ENCODE measurements at regions not wholly inside any gene's neighbourhood (a gene's known extent, or its start where the extent isn't known, plus 50 kb on each side); places are given as distances from the start of the nearest gene placed in this dataset.
"Not testable (repeated sequence)": the region's sequence is repeated elsewhere in the genome, so short reads cannot be mapped to it uniquely, and the experiment has no call there.

DNA sequence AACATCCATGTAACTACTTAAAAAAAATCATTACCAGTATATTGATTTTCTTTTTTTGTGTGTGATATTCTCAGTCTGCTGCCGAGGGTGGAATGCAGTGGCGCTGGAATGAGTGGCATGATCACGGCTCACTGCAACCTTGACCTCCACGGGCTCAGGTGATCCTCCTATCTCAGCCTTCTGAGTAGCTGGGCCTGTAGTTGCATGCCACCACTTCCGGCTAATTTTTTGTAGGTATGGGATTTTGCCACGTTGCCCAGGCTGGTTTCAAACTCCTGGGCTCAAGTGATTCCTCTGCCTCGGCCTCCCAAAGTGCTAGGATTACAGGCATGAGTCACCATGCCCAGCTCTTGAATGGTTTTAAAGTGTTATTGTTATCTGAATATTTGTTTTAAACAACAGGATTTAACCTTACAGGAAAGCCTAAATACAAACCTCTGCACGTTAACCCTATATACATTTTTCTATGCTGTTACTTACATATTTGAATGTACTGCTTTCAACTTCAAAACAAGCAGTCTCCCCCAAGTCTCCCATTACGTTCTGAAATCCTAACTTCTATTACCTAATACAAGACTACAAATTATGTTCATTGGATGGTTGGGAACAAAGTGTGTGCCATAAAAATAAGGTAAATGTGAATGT is 61.7 kb downstream of the KPNA2 start:
- ATAC-seq (replicated peaks; ENCODE audit: extremely low read depth, poor library complexity, severe bottlenecking) (no peak), DNase-seq (ENCODE audit: low spot score in 2 of 2) (no peak)
- H3K9me3 Mint-ChIP-seq: no peaks in the 10 kb centered on the region
- peaks cover 9% of the 10 kb centered on the region for H3K36me3 Mint-ChIP-seq (ENCODE audit: insufficient read depth)
- no peak overlapping the region for H3K4me3 Mint-ChIP-seq
- H3K4me1 Mint-ChIP-seq: peaks cover 10% of the 10 kb centered on the region
- no peak overlapping the region for H3K27ac Mint-ChIP-seq (ENCODE audit: low read depth)
- no peaks in the 10 kb centered on the region for H3K27me3 Mint-ChIP-seq

- not testable (repeated sequence) for H3K4me3 Mint-ChIP-seq; H3K27me3 Mint-ChIP-seq; H3K9me3 Mint-ChIP-seq; DNase-seq (ENCODE audit: low spot score in 2 of 2); H3K27ac Mint-ChIP-seq (ENCODE audit: low read depth); ATAC-seq (replicated peaks; ENCODE audit: extremely low read depth, poor library complexity, severe bottlenecking)
- Mint-ChIP-seq H3K36me3 (ENCODE audit: insufficient read depth) (peaks cover 12% of the 10 kb centered on the region), H3K4me1 (peaks cover 30% of the 10 kb centered on the region)
Observed at GRCh38 chr17:68099341-68099753, 63.8 kb downstream of the KPNA2 start.

GRCh38 chr17:68100000-68100641 is 64.6 kb downstream of the KPNA2 start:
- H3K9me3 Mint-ChIP-seq: no peaks in the 10 kb centered on the region
- peaks cover 34% of the 10 kb centered on the region for H3K4me1 Mint-ChIP-seq
- H3K4me3 Mint-ChIP-seq: peak overlapping the region; percentile 94
- no peak overlapping the region for H3K27ac Mint-ChIP-seq (ENCODE audit: low read depth)
- no peaks in the 10 kb centered on the region for H3K27me3 Mint-ChIP-seq
- peaks cover 12% of the 10 kb centered on the region for H3K36me3 Mint-ChIP-seq (ENCODE audit: insufficient read depth)
- DNase-seq (ENCODE audit: low spot score in 2 of 2) (no peak), ATAC-seq (replicated peaks; ENCODE audit: extremely low read depth, poor library complexity, severe bottlenecking) (no peak)

- DNase-seq (ENCODE audit: low spot score in 2 of 2): peak; percentile 38 to 41
- H3K4me1 Mint-ChIP-seq: peaks cover 40% of the 10 kb centered on the region
- peak overlapping the region; percentile 94 for H3K27ac Mint-ChIP-seq (ENCODE audit: low read depth)
- ATAC-seq (replicated peaks; ENCODE audit: extremely low read depth, poor library complexity, severe bottlenecking): peak; percentile 62
- peak overlapping the region; percentile 94 for H3K4me3 Mint-ChIP-seq
- H3K27me3 Mint-ChIP-seq: no peaks in the 10 kb centered on the region
- H3K36me3 Mint-ChIP-seq (ENCODE audit: insufficient read depth): peaks cover 12% of the 10 kb centered on the region
- no peaks in the 10 kb centered on the region for H3K9me3 Mint-ChIP-seq
Observed at GRCh38 chr17:68101075-68101986, 65.8 kb downstream of the KPNA2 start.

GRCh38 chr17:68101987-68102314 is 66.4 kb downstream of the KPNA2 start:
- H3K4me3 Mint-ChIP-seq: peak overlapping the region; percentile 94
- H3K27ac Mint-ChIP-seq (ENCODE audit: low read depth): peak overlapping the region; percentile 94
- ATAC-seq (replicated peaks; ENCODE audit: extremely low read depth, poor library complexity, severe bottlenecking) (no peak), DNase-seq (ENCODE audit: low spot score in 2 of 2) (no peak)
- H3K36me3 Mint-ChIP-seq (ENCODE audit: insufficient read depth): peaks cover 12% of the 10 kb centered on the region
- H3K9me3 Mint-ChIP-seq: no peaks in the 10 kb centered on the region
- H3K4me1 Mint-ChIP-seq: peaks cover 46% of the 10 kb centered on the region
- no peaks in the 10 kb centered on the region for H3K27me3 Mint-ChIP-seq

DNA sequence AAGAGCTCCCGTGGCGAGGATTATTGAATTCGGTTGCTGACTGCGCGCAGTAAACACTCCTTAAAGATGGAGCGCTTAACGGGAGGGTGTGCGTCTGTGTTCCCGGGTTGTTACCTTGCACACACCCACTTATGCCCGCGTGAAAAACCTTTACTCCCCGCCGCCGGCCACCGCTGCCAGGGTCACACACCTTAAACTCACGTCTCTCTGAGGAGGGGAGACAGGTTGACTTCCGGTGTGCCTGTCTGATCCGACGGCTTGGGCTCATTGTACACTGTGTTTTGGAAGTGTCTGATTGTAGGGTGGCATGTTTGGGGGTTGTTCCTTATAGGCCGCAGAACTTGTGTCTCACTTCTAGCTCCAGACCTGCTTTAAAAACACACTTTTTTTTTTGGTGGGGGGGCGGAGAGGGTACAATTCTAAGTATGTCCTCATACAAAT is 66.8 kb downstream of the KPNA2 start:
- Mint-ChIP-seq H3K9me3 (no peaks in the 10 kb centered on the region), H3K27ac (ENCODE audit: low read depth) (peak overlapping the region; percentile 94), H3K27me3 (no peaks in the 10 kb centered on the region), H3K36me3 (ENCODE audit: insufficient read depth) (peaks cover 12% of the 10 kb centered on the region), H3K4me3 (peak overlapping the region; percentile 94), H3K4me1 (peaks cover 50% of the 10 kb centered on the region)
- ATAC-seq (replicated peaks; ENCODE audit: extremely low read depth, poor library complexity, severe bottlenecking): peak; percentile 42
- DNase-seq (ENCODE audit: low spot score in 2 of 2): no peak

- Mint-ChIP-seq H3K27ac (ENCODE audit: low read depth) (peak overlapping the region; percentile 71), H3K9me3 (no peaks in the 10 kb centered on the region), H3K36me3 (ENCODE audit: insufficient read depth) (peaks cover 12% of the 10 kb centered on the region), H3K4me3 (peak overlapping the region; percentile 94), H3K27me3 (no peaks in the 10 kb centered on the region), H3K4me1 (peaks cover 53% of the 10 kb centered on the region)
- DNase-seq (ENCODE audit: low spot score in 2 of 2) (no peak), ATAC-seq (replicated peaks; ENCODE audit: extremely low read depth, poor library complexity, severe bottlenecking) (no peak)
Observed at GRCh38 chr17:68103148-68103547, 67.6 kb downstream of the KPNA2 start.

GRCh38 chr17:68106085-68106484 is 70.5 kb downstream of the KPNA2 start:
- no peaks in the 10 kb centered on the region for H3K27me3 Mint-ChIP-seq
- peaks cover 11% of the 10 kb centered on the region for H3K36me3 Mint-ChIP-seq (ENCODE audit: insufficient read depth)
- ATAC-seq (replicated peaks; ENCODE audit: extremely low read depth, poor library complexity, severe bottlenecking): no peak
- no peaks in the 10 kb centered on the region for H3K9me3 Mint-ChIP-seq
- DNase-seq (ENCODE audit: low spot score in 2 of 2): no peak
- no peak overlapping the region for H3K4me3 Mint-ChIP-seq
- peaks cover 58% of the 10 kb centered on the region for H3K4me1 Mint-ChIP-seq
- no peak overlapping the region for H3K27ac Mint-ChIP-seq (ENCODE audit: low read depth)

DNA sequence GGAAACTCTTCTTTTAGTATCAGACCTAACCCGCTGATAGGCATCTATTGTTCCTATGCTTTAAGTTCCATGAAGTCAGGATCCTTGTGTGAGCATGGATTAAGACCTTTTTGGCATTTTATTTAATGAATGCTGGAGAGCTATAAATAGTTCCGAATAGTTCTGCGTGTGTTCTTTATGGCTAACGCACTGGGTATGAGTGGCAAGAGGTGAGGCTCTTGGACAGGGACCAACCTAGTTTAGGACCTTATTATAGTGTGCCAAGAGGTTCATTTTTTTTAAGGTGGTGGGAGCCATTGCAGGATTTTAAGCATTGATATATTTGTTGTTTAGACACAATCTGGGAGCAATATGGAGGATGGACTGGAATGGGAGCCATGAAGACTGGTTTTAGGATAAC is 71.8 kb downstream of the KPNA2 start:
- ATAC-seq (replicated peaks; ENCODE audit: extremely low read depth, poor library complexity, severe bottlenecking) (no peak), DNase-seq (ENCODE audit: low spot score in 2 of 2) (no peak)
- no peaks in the 10 kb centered on the region for H3K27me3 Mint-ChIP-seq
- H3K4me1 Mint-ChIP-seq: peaks cover 50% of the 10 kb centered on the region
- peaks cover 5% of the 10 kb centered on the region for H3K36me3 Mint-ChIP-seq (ENCODE audit: insufficient read depth)
- no peak overlapping the region for H3K4me3 Mint-ChIP-seq
- no peak overlapping the region for H3K27ac Mint-ChIP-seq (ENCODE audit: low read depth)
- H3K9me3 Mint-ChIP-seq: no peaks in the 10 kb centered on the region

DNA sequence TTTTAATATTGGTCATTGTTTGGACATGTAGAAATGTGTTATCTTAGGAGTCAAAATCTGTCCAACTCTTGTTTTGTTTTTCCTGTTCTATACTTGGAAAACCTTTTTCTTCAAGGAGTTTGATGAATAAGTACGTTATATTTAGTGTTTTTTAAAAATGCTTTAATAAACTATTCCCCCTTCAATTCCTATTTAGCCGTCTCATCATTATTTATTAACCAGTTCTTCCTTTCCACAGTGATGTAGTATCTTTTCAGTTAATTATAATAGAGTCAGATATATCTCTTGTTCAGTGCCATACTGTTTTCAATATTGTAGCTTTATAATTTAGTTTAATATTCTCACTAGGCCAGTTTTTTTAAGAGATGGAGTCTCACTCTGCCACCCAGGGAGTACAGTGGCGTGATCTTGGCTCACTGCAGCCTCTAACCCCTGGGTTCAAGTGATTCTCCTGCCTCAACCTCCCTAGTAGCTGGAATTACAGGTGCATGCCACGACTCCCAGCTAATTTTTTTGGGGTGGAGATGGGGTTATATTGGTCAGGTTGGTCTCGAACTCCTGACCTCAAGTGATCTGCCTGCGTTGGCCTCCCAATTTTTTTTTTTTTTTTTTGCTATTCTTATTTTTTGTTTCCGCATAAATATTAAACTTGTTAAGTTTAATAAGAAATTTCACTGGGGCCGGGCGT is 72.9 kb downstream of the KPNA2 start:
- DNase-seq (ENCODE audit: low spot score in 2 of 2) (no peak), ATAC-seq (replicated peaks; ENCODE audit: extremely low read depth, poor library complexity, severe bottlenecking) (no peak)
- H3K4me1 Mint-ChIP-seq: peaks cover 47% of the 10 kb centered on the region
- peaks cover 4% of the 10 kb centered on the region for H3K36me3 Mint-ChIP-seq (ENCODE audit: insufficient read depth)
- no peaks in the 10 kb centered on the region for H3K9me3 Mint-ChIP-seq
- H3K4me3 Mint-ChIP-seq: no peak overlapping the region
- H3K27ac Mint-ChIP-seq (ENCODE audit: low read depth): no peak overlapping the region
- no peaks in the 10 kb centered on the region for H3K27me3 Mint-ChIP-seq

DNA sequence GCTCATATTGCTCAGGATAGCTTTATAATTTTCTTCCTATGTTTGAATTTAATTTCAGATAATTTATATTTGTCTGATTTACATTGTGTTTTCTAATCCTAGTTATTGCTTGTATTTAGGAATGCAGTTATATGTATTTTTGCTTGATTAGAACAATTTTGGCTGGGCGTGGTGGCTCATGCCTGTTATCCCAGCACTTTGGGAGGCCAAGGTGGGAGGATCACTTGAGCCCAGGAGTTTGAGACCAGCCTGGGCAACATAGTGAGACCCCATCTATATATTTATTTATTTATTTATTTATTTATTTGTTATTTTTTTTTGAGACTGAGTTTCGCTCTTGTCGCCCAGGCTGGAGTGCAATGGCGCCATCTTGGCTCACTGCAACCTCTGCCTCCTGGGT is 73.9 kb downstream of the KPNA2 start:
- not testable (repeated sequence) for H3K27ac Mint-ChIP-seq (ENCODE audit: low read depth); H3K36me3 Mint-ChIP-seq (ENCODE audit: insufficient read depth); ATAC-seq (replicated peaks; ENCODE audit: extremely low read depth, poor library complexity, severe bottlenecking); H3K27me3 Mint-ChIP-seq; DNase-seq (ENCODE audit: low spot score in 2 of 2); H3K4me3 Mint-ChIP-seq; H3K9me3 Mint-ChIP-seq
- H3K4me1 Mint-ChIP-seq: peaks cover 38% of the 10 kb centered on the region

DNA sequence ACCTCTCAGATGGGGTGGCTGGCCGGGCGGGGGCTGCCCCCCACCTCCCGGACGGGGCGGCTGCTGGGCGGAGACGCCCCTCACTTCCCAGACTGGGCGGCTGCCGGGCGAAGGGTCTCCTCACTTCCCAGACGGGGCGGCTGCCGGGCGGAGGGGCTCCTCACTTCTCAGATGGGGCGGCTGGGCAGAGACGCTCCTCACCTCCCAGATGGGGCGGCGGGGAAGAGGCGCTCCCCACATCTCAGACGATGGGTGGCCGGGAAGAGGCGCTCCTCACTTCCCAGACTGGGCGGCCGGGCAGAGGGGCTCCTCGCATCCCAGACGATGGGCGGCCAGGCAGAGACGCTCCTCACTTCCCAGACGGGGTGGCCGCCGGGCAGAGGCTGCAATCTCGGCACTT is 80.7 kb downstream of the KPNA2 start:
- not testable (repeated sequence) for H3K9me3 Mint-ChIP-seq, H3K27me3 Mint-ChIP-seq
- peaks cover 41% of the 10 kb centered on the region for H3K36me3 Mint-ChIP-seq (ENCODE audit: insufficient read depth)

More for the DNA sequence above, 80.7 kb downstream of the KPNA2 start:
- not testable (repeated sequence) for DNase-seq (ENCODE audit: low spot score in 2 of 2); ATAC-seq (replicated peaks; ENCODE audit: extremely low read depth, poor library complexity, severe bottlenecking); H3K4me3 Mint-ChIP-seq; H3K27ac Mint-ChIP-seq (ENCODE audit: low read depth); H3K4me1 Mint-ChIP-seq
